WERI-Rb-1 (cell line): ENCODE measurements at regions not wholly inside any gene's neighbourhood (a gene's known extent, or its start where the extent isn't known, plus 50 kb on each side); places are given as distances from the start of the nearest gene placed in this dataset.
A peak's percentile ranks its signal among the peaks of the same experiment; 100 is the strongest.

ENCODE experiments used
- DNase-seq: peaks from one replicate; pipeline ENCODE4 v3.0.0-alpha.2; 2020
- H3K27ac ChIP-seq: fragments of 250-450 bp; sonication (Bioruptor Pico); 2 replicates; pipeline ENCODE4 v1.5.1; 2020; ENCODE audit warnings: mild to moderate bottlenecking, moderate library complexity
- H3K27me3 ChIP-seq: fragments of 250-450 bp; sonication (Bioruptor Pico); 2 replicates; pipeline ENCODE4 v1.5.1; 2021; ENCODE audit warnings: mild to moderate bottlenecking, low read depth, moderate library complexity; ENCODE audit not compliant: insufficient read depth, severe bottlenecking
- H3K36me3 ChIP-seq: fragments of 250-450 bp; sonication (Bioruptor Pico); 2 replicates; pipeline ENCODE4 v1.5.1; 2020; ENCODE audit warnings: mild to moderate bottlenecking, moderate library complexity
- H3K4me3 ChIP-seq: 2 replicates; pipeline ENCODE4 v1.5.1; 2011; ENCODE audit warnings: low read depth, mild to moderate bottlenecking, control low read depth, low read length
- H3K9me3 ChIP-seq: fragments of 250-450 bp; sonication (Bioruptor Pico); 2 replicates; pipeline ENCODE4 v1.5.1; 2021; ENCODE audit warnings: mild to moderate bottlenecking, moderate library complexity; ENCODE audit not compliant: severe bottlenecking
- CTCF ChIP-seq: IDR thresholded peaks from 2 replicates; pipeline ENCODE4 v1.5.1; 2011; ENCODE audit warnings: low read depth, mild to moderate bottlenecking, control low read depth, inconsistent platforms, low read length

- Histone ChIP-seq H3K9me3 (peaks cover 6% of the 10 kb centered on the region), H3K27me3 (peaks cover 76% of the 10 kb centered on the region), H3K27ac (no peak overlapping the region), H3K36me3 (no peaks in the 10 kb centered on the region), H3K4me3 (no peak overlapping the region)
- peak; percentile 4 for DNase-seq
- no peak for TF ChIP-seq CTCF
Measured at GRCh38 chr13:112143753-112144615, 77.0 kb downstream of the SOX1 start.

- H3K27ac ChIP-seq, result no peak overlapping the region
- H3K27me3 ChIP-seq, result peaks cover 72% of the 10 kb centered on the region
- peaks cover 8% of the 10 kb centered on the region for H3K9me3 ChIP-seq
- peak; percentile 1 for DNase-seq
- H3K4me3 ChIP-seq, result no peak overlapping the region
- no peaks in the 10 kb centered on the region for H3K36me3 ChIP-seq
- no peak for TF ChIP-seq CTCF
Measured at GRCh38 chr13:112144616-112145550, 77.9 kb downstream of the SOX1 start.

- Histone ChIP-seq H3K27ac (no peak overlapping the region), H3K27me3 (peaks cover 67% of the 10 kb centered on the region), H3K4me3 (no peak overlapping the region), H3K9me3 (peaks cover 8% of the 10 kb centered on the region), H3K36me3 (no peaks in the 10 kb centered on the region)
- no peak for TF ChIP-seq CTCF
- peak; percentile 4 for DNase-seq
Measured at GRCh38 chr13:112145551-112146360, 78.8 kb downstream of the SOX1 start.

GRCh38 chr13:112150352-112150751 is 83.4 kb downstream of the SOX1 start:
- no peak for DNase-seq
- Histone ChIP-seq H3K9me3 (peaks cover 8% of the 10 kb centered on the region), H3K36me3 (no peaks in the 10 kb centered on the region), H3K27ac (no peak overlapping the region), H3K27me3 (peaks cover 63% of the 10 kb centered on the region), H3K4me3 (no peak overlapping the region)
- no peak for TF ChIP-seq CTCF

- H3K36me3 ChIP-seq, result no peaks in the 10 kb centered on the region
Measured at GRCh38 chr13:112152846-112153245, 85.9 kb downstream of the SOX1 start.

More at GRCh38 chr13:112152846-112153245, 85.9 kb downstream of the SOX1 start:
- H3K4me3 ChIP-seq, result no peak overlapping the region
- no peak overlapping the region for H3K27ac ChIP-seq
- no peak for DNase-seq
- no peak for TF ChIP-seq CTCF
- peaks cover 76% of the 10 kb centered on the region for H3K27me3 ChIP-seq
- peaks cover 15% of the 10 kb centered on the region for H3K9me3 ChIP-seq
